SH-SY5Y (cell line): ENCODE measurements at regions not wholly inside any gene's neighbourhood (a gene's known extent, or its start where the extent isn't known, plus 50 kb on each side); places are given as distances from the start of the nearest gene placed in this dataset.

ENCODE experiments used
- GATA2 ChIP-seq: IDR thresholded peaks from 2 replicates; pipeline ENCODE4 v1.6.1; 2011; ENCODE audit warnings: mild to moderate bottlenecking, low read depth, low read length
- GATA3 ChIP-seq: IDR thresholded peaks from 2 replicates; pipeline ENCODE4 v1.6.1; 2011; ENCODE audit warnings: low read depth, mild to moderate bottlenecking, low read length, moderate library complexity

DNA sequence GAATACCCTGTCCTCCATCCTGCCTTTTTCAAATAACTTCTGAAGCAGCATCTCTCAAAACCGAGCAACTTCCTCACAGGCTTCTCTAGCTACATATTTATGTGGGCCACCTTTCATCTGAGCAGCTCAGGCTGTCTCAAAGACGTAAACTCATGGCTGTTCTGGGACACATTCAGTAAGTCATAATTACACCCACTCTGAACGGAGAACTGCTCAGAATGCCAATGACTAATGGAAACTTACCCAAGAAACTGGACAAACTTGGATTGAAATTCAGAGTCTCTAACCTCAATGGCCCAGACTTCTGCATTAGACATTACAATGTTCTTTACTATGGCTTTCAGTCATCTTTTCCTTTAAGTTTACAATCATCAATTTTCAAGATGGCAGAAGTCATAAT is 145.2 kb downstream of the RAD51AP2 start:
- no peak for TF ChIP-seq GATA2
- no peak for TF ChIP-seq GATA3
